A673 (cell line): ENCODE measurements at regions not wholly inside any gene's neighbourhood (a gene's known extent, or its start where the extent isn't known, plus 50 kb on each side); places are given as distances from the start of the nearest gene placed in this dataset.

Experiments used
- EZH2 ChIP-seq: fragments of 200-600 bp; sonication (generic); IDR thresholded peaks from 2 replicates; pipeline ENCODE4 v1.6.1; 2017; ENCODE audit warnings: borderline replicate concordance, low read depth, mild to moderate bottlenecking, mixed read lengths, antibody characterized with exemption, low read length; ENCODE audit not compliant: poor library complexity, severe bottlenecking
- TF ChIP-seq, protein P1 (sequence below): fragments of 300-800, 200-600 bp; sonication (generic); conservative IDR thresholded peaks from 2 replicates; pipeline ENCODE4 v1.5.1; 2017; ENCODE audit warnings: low read depth, mild to moderate bottlenecking, antibody characterized with exemption, low read length, moderate library complexity, mixed read lengths

DNA sequence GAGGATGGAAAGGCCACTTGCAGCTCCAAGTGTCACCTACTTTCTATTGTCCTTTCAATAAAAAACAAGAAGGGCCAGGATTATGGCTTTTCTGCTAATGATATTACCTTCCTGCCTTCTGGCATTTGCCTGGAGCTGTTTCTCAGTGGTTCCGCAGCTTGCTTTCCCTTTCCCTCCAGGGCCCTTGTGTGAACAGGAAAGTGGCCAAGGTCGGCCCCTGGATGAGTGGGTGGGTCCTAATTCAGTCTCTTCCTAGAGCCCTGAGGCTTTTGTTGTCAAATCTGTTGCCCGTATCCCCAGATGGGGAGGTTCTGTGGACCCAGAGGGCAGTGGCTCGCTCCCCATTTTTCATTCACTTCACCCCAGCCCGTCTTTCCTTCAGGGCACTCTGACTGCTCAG lies 64.2 kb upstream of the UMPS start:
- TF ChIP-seq, protein P1, sequence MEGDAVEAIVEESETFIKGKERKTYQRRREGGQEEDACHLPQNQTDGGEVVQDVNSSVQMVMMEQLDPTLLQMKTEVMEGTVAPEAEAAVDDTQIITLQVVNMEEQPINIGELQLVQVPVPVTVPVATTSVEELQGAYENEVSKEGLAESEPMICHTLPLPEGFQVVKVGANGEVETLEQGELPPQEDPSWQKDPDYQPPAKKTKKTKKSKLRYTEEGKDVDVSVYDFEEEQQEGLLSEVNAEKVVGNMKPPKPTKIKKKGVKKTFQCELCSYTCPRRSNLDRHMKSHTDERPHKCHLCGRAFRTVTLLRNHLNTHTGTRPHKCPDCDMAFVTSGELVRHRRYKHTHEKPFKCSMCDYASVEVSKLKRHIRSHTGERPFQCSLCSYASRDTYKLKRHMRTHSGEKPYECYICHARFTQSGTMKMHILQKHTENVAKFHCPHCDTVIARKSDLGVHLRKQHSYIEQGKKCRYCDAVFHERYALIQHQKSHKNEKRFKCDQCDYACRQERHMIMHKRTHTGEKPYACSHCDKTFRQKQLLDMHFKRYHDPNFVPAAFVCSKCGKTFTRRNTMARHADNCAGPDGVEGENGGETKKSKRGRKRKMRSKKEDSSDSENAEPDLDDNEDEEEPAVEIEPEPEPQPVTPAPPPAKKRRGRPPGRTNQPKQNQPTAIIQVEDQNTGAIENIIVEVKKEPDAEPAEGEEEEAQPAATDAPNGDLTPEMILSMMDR, result no peak
- TF ChIP-seq EZH2, result no peak
